ENCODE measurements at regions not wholly inside any gene's neighbourhood (a gene's known extent, or its start where the extent isn't known, plus 50 kb on each side); places are given as distances from the start of the nearest gene placed in this dataset.

DNA sequence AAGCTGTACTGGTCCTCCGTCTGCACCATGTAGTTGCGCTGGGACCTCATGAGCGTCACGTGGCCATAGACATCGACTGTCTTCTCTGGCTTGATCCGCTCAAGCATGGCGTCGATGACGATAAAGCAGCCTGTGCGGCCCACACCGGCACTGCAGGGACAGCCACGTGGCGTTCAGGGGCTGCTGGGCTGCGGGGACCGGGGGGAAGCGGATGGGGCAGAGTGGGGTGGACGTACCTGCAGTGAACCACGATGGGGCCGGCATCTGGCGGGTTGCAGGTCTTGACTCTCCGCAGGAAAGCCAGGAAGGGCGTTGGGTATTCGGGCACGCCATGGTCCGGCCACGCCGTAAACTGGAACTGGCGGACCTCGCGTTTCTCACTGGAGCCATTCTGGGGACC lies 128.5 kb downstream of the PTPRS start:
- DNase-seq (ENCODE audit: low spot score): no peak
- Histone ChIP-seq H3K36me3 (ENCODE audit: control insufficient read depth in 4 of 4, insufficient read depth in 3 of 4, low read depth in 1 of 4, low read length in 3 of 4) (peaks cover 0 to 73% (median 14%) of the 10 kb centered on the region in 4 donors), H3K9ac (ENCODE audit: low read depth in 1 of 2, low read length in 2 of 2) (no peak overlapping the region), H3K4me3 (ENCODE audit: low read depth in 1 of 3, low read length in 3 of 3) (no peak overlapping the region), H3K27me3 (ENCODE audit: control insufficient read depth in 4 of 4, insufficient read depth in 4 of 4, low read length in 3 of 4) (no peaks in the 10 kb centered on the region), H3K4me1 (ENCODE audit: control insufficient read depth in 4 of 4, insufficient read depth in 4 of 4, low read length in 3 of 4) (no peaks in the 10 kb centered on the region), H3K9me3 (ENCODE audit: control insufficient read depth in 4 of 4, low read length in 3 of 4) (no peaks in the 10 kb centered on the region), H3K27ac (ENCODE audit: low read depth in 1 of 2, low read length in 2 of 2) (no peak overlapping the region)
- TF ChIP-seq RAD21 (IDR thresholded peaks at IDR 0.05) (no peak), FOXA2 (IDR thresholded peaks at IDR 0.05) (no peak), NR2F2 (IDR thresholded peaks at IDR 0.05) (no peak), RXRA (IDR thresholded peaks at IDR 0.05) (no peak), GABPA (IDR thresholded peaks at IDR 0.05 in 1 of 2, conservative IDR thresholded peaks at IDR 0.05 in 1 of 2) (no peak)
- WGBS: 93% methylated on average over 30 of the region's 30 CpGs

- peaks cover 0 to 69% (median 12%) of the 10 kb centered on the region in 4 donors for H3K36me3 ChIP-seq (ENCODE audit: control insufficient read depth in 4 of 4, insufficient read depth in 3 of 4, low read depth in 1 of 4, low read length in 3 of 4)
- no peak overlapping the region for H3K4me3 ChIP-seq (ENCODE audit: low read depth in 1 of 3, low read length in 3 of 3)
- H3K27ac ChIP-seq (ENCODE audit: low read depth in 1 of 2, low read length in 2 of 2): no peak overlapping the region
- no peaks in the 10 kb centered on the region for H3K27me3 ChIP-seq (ENCODE audit: control insufficient read depth in 4 of 4, insufficient read depth in 4 of 4, low read length in 3 of 4)
- no peak for DNase-seq (ENCODE audit: low spot score)
- TF ChIP-seq GABPA (IDR thresholded peaks at IDR 0.05 in 1 of 2, conservative IDR thresholded peaks at IDR 0.05 in 1 of 2) (no peak), HNF4A (conservative IDR thresholded peaks at IDR 0.05) (no peak)
- 97% methylated on average over 9 of the region's 9 CpGs for WGBS
- H3K9me3 ChIP-seq (ENCODE audit: control insufficient read depth in 4 of 4, low read length in 3 of 4): no peaks in the 10 kb centered on the region
- no peaks in the 10 kb centered on the region for H3K4me1 ChIP-seq (ENCODE audit: control insufficient read depth in 4 of 4, insufficient read depth in 4 of 4, low read length in 3 of 4)
- H3K9ac ChIP-seq (ENCODE audit: low read depth in 1 of 2, low read length in 2 of 2): no peak overlapping the region
Measured at GRCh38 chr19:5211217-5211822, 129.3 kb downstream of the PTPRS start.

- H3K36me3 ChIP-seq (ENCODE audit: control insufficient read depth in 4 of 4, insufficient read depth in 3 of 4, low read depth in 1 of 4, low read length in 3 of 4): peaks cover 0 to 62% (median 11%) of the 10 kb centered on the region in 4 donors
- 95% methylated on average over 23 of the region's 23 CpGs for WGBS
- DNase-seq (ENCODE audit: low spot score): no peak
- no peak overlapping the region for H3K4me3 ChIP-seq (ENCODE audit: low read depth in 1 of 3, low read length in 3 of 3)
- no peak overlapping the region for H3K9ac ChIP-seq (ENCODE audit: low read depth in 1 of 2, low read length in 2 of 2)
- H3K27ac ChIP-seq (ENCODE audit: low read depth in 1 of 2, low read length in 2 of 2): no peak overlapping the region
- H3K9me3 ChIP-seq (ENCODE audit: control insufficient read depth in 4 of 4, low read length in 3 of 4): no peaks in the 10 kb centered on the region
- TF ChIP-seq REST (IDR thresholded peaks at IDR 0.05): no peak
- TF ChIP-seq RAD21 (IDR thresholded peaks at IDR 0.05): no peak
- TF ChIP-seq, protein P1, sequence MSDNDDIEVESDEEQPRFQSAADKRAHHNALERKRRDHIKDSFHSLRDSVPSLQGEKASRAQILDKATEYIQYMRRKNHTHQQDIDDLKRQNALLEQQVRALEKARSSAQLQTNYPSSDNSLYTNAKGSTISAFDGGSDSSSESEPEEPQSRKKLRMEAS (IDR thresholded peaks at IDR 0.05): no peak
- no peaks in the 10 kb centered on the region for H3K4me1 ChIP-seq (ENCODE audit: control insufficient read depth in 4 of 4, insufficient read depth in 4 of 4, low read length in 3 of 4)
- no peaks in the 10 kb centered on the region for H3K27me3 ChIP-seq (ENCODE audit: control insufficient read depth in 4 of 4, insufficient read depth in 4 of 4, low read length in 3 of 4)
Measured at GRCh38 chr19:5210556-5210955, 130.1 kb downstream of the PTPRS start.

- H3K36me3 ChIP-seq (ENCODE audit: control insufficient read depth in 4 of 4, insufficient read depth in 3 of 4, low read depth in 1 of 4, low read length in 3 of 4): peaks cover 0 to 41% (median 11%) of the 10 kb centered on the region in 4 donors
- DNase-seq (ENCODE audit: low spot score): no peak
- H3K27me3 ChIP-seq (ENCODE audit: control insufficient read depth in 4 of 4, insufficient read depth in 4 of 4, low read length in 3 of 4): no peaks in the 10 kb centered on the region
- H3K9ac ChIP-seq (ENCODE audit: low read depth in 1 of 2, low read length in 2 of 2): no peak overlapping the region
- H3K4me1 ChIP-seq (ENCODE audit: control insufficient read depth in 4 of 4, insufficient read depth in 4 of 4, low read length in 3 of 4): no peaks in the 10 kb centered on the region
- TF ChIP-seq HNF4G (IDR thresholded peaks at IDR 0.05) (no peak), FOXA2 (IDR thresholded peaks at IDR 0.05) (no peak)
- TF ChIP-seq, protein P2, sequence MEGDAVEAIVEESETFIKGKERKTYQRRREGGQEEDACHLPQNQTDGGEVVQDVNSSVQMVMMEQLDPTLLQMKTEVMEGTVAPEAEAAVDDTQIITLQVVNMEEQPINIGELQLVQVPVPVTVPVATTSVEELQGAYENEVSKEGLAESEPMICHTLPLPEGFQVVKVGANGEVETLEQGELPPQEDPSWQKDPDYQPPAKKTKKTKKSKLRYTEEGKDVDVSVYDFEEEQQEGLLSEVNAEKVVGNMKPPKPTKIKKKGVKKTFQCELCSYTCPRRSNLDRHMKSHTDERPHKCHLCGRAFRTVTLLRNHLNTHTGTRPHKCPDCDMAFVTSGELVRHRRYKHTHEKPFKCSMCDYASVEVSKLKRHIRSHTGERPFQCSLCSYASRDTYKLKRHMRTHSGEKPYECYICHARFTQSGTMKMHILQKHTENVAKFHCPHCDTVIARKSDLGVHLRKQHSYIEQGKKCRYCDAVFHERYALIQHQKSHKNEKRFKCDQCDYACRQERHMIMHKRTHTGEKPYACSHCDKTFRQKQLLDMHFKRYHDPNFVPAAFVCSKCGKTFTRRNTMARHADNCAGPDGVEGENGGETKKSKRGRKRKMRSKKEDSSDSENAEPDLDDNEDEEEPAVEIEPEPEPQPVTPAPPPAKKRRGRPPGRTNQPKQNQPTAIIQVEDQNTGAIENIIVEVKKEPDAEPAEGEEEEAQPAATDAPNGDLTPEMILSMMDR (IDR thresholded peaks at IDR 0.05; ENCODE audit: low read depth, low read length, missing input control): no peak
- 95% methylated on average over 17 of the region's 17 CpGs for WGBS
- H3K27ac ChIP-seq (ENCODE audit: low read depth in 1 of 2, low read length in 2 of 2): no peak overlapping the region
- H3K9me3 ChIP-seq (ENCODE audit: control insufficient read depth in 4 of 4, low read length in 3 of 4): peaks cover 0 to 4% (median 0%) of the 10 kb centered on the region in 4 donors
- no peak overlapping the region for H3K4me3 ChIP-seq (ENCODE audit: low read depth in 1 of 3, low read length in 3 of 3)
Measured at GRCh38 chr19:5207806-5208205, 132.8 kb downstream of the PTPRS start.

Data from liver (tissue), 8 donors.